Neural progenitor cell (in vitro differentiated cells): ENCODE measurements at regions not wholly inside any gene's neighbourhood (a gene's known extent, or its start where the extent isn't known, plus 50 kb on each side); places are given as distances from the start of the nearest gene placed in this dataset.
"Not testable (repeated sequence)": the region's sequence is repeated elsewhere in the genome, so short reads cannot be mapped to it uniquely, and the experiment has no call there.

ENCODE experiments used
- EZH2phosphoT487 ChIP-seq: fragments of 200-600 bp; sonication (generic); IDR thresholded peaks from 2 replicates; pipeline ENCODE4 v1.6.1; 2017; ENCODE audit warnings: antibody characterized with exemption
- TF ChIP-seq, protein P1 (sequence below): fragments of 200-600 bp; sonication (generic); IDR thresholded peaks from 2 replicates; pipeline ENCODE4 v1.5.1; 2017; ENCODE audit warnings: antibody characterized with exemption, mild to moderate bottlenecking

DNA sequence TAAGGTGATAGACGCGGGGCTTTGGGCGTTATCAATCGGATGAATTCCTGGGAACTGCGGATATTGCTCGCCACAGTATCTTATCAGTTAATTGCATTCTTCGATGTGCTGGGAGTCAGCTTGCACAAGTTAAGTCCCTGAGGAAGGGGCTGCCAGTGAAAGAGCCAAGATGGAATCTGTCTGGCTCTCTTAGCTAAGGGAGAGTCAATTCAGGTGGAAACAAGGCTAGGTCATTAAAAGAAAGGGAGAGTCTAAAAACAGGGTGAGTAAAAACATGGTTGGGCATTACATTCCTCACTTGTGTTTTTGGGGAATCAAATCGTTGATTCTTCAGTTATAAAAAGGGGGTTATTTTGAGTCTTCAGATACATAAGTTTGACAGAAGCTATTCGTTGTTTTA, 196.2 kb downstream of the OTOP1 start:
- TF ChIP-seq, protein P1, sequence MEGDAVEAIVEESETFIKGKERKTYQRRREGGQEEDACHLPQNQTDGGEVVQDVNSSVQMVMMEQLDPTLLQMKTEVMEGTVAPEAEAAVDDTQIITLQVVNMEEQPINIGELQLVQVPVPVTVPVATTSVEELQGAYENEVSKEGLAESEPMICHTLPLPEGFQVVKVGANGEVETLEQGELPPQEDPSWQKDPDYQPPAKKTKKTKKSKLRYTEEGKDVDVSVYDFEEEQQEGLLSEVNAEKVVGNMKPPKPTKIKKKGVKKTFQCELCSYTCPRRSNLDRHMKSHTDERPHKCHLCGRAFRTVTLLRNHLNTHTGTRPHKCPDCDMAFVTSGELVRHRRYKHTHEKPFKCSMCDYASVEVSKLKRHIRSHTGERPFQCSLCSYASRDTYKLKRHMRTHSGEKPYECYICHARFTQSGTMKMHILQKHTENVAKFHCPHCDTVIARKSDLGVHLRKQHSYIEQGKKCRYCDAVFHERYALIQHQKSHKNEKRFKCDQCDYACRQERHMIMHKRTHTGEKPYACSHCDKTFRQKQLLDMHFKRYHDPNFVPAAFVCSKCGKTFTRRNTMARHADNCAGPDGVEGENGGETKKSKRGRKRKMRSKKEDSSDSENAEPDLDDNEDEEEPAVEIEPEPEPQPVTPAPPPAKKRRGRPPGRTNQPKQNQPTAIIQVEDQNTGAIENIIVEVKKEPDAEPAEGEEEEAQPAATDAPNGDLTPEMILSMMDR: not testable (repeated sequence)
- not testable (repeated sequence) for TF ChIP-seq EZH2phosphoT487
